ENCODE measurements at regions not wholly inside any gene's neighbourhood (a gene's known extent, or its start where the extent isn't known, plus 50 kb on each side); places are given as distances from the start of the nearest gene placed in this dataset.

- H3K4me3 ChIP-seq (ENCODE audit: low read depth, poor library complexity, severe bottlenecking), result no peak overlapping the region
- intact Hi-C loops (cut with DNase I; ENCODE audit: low total_unique reads), result no loop called here
- no peak for TF ChIP-seq POLR2A (IDR thresholded peaks at IDR 0.05)
- TF ChIP-seq, protein P1, sequence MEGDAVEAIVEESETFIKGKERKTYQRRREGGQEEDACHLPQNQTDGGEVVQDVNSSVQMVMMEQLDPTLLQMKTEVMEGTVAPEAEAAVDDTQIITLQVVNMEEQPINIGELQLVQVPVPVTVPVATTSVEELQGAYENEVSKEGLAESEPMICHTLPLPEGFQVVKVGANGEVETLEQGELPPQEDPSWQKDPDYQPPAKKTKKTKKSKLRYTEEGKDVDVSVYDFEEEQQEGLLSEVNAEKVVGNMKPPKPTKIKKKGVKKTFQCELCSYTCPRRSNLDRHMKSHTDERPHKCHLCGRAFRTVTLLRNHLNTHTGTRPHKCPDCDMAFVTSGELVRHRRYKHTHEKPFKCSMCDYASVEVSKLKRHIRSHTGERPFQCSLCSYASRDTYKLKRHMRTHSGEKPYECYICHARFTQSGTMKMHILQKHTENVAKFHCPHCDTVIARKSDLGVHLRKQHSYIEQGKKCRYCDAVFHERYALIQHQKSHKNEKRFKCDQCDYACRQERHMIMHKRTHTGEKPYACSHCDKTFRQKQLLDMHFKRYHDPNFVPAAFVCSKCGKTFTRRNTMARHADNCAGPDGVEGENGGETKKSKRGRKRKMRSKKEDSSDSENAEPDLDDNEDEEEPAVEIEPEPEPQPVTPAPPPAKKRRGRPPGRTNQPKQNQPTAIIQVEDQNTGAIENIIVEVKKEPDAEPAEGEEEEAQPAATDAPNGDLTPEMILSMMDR (IDR thresholded peaks at IDR 0.05), result no peak
- DNase-seq (ENCODE audit: low spot score in 2 of 2), result no peak
Observed at GRCh38 chr12:88298014-88298682, 156.0 kb downstream of the TMTC3 start.

DNA sequence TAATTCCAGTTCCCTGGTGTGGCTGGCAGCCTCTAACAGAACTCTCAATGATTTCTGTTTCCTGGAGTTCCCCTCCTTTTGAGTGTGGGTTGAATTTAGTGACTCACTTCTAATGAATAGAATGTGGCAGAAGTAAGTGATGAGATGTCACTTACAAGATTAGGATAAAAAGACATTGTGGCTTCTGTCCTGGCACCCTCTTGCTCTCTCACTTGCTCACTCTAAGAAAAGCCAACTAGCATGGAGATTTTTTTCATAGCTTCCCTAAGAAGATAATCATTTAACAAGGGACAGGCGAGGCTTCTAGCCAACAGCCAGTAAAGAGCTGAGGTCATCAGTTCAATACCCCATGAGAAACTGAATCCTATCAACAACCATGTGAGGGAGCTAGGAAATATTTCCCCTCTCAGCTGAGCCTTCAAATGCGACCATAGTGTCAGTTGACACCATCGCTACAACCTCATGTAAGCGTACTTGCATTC lies 156.7 kb downstream of the TMTC3 start:
- 72 to 75% methylated on average over 4 of the region's 4 CpGs for WGBS, 2 donors
- H3K4me3 ChIP-seq (ENCODE audit: low read depth, poor library complexity, severe bottlenecking), result no peak overlapping the region
- no peak for DNase-seq (ENCODE audit: low spot score in 2 of 2)
- no peak for TF ChIP-seq POLR2A (IDR thresholded peaks at IDR 0.05)
- TF ChIP-seq, protein P1 (IDR thresholded peaks at IDR 0.05), result no peak
- intact Hi-C loops (cut with DNase I; ENCODE audit: low total_unique reads), result no loop called here

GRCh38 chr12:88299567-88300101 lies 157.5 kb downstream of the TMTC3 start:
- H3K4me3 ChIP-seq (ENCODE audit: low read depth, poor library complexity, severe bottlenecking), result no peak overlapping the region
- 44 to 49% methylated on average over 4 of the region's 4 CpGs for WGBS, 2 donors
- no peak for DNase-seq (ENCODE audit: low spot score in 2 of 2)
- intact Hi-C loops (cut with DNase I; ENCODE audit: low total_unique reads), result loop anchor here (5.0 kb wide), 1 partner anchor 322 kb away; no protein-coding TSS in a partner anchor
- TF ChIP-seq, protein P1 (IDR thresholded peaks at IDR 0.05), result no peak
- no peak for TF ChIP-seq POLR2A (IDR thresholded peaks at IDR 0.05)

- intact Hi-C loops (cut with DNase I; ENCODE audit: low total_unique reads), result loop anchor here (5.0 kb wide), 1 partner anchor 324 kb away; no protein-coding TSS in a partner anchor
- TF ChIP-seq POLR2A (IDR thresholded peaks at IDR 0.05), result no peak
- TF ChIP-seq, protein P1 (IDR thresholded peaks at IDR 0.05), result no peak
- H3K4me3 ChIP-seq (ENCODE audit: low read depth, poor library complexity, severe bottlenecking), result no peak overlapping the region
- DNase-seq (ENCODE audit: low spot score in 2 of 2), result no peak
Observed at GRCh38 chr12:88300931-88301330, 158.8 kb downstream of the TMTC3 start.

- TF ChIP-seq, protein P1 (IDR thresholded peaks at IDR 0.05), result no peak
- no peak for TF ChIP-seq POLR2A (IDR thresholded peaks at IDR 0.05)
- no peak for DNase-seq (ENCODE audit: low spot score in 2 of 2)
- no peak overlapping the region for H3K4me3 ChIP-seq (ENCODE audit: low read depth, poor library complexity, severe bottlenecking)
- intact Hi-C loops (cut with DNase I; ENCODE audit: low total_unique reads), result loop anchor here (5.0 kb wide), 1 partner anchor 326 kb away; no protein-coding TSS in a partner anchor
- 81 to 92% methylated on average over 1 of the region's 1 CpG for WGBS, 2 donors
Observed at GRCh38 chr12:88303335-88303734, 161.2 kb downstream of the TMTC3 start.

Measured in lower leg skin (tissue), 4 donors.